HepG2 (cell line): ENCODE measurements at regions not wholly inside any gene's neighbourhood (a gene's known extent, or its start where the extent isn't known, plus 50 kb on each side); places are given as distances from the start of the nearest gene placed in this dataset.

Experiments
- ARNT2 ChIP-seq: sonication (generic); formaldehyde crosslinking; IDR thresholded peaks from 2 replicates; pipeline ENCODE4 v1.8.0; 2022; ENCODE audit warnings: mild to moderate bottlenecking, low read depth, missing genetic modification reagents, moderate library complexity
- CSRNP1 ChIP-seq: sonication (generic); formaldehyde crosslinking; IDR thresholded peaks from 2 replicates; pipeline ENCODE4 v1.8.1; 2023; ENCODE audit warnings: mild to moderate bottlenecking, missing genetic modification reagents
- FOXP4 ChIP-seq: sonication (generic); formaldehyde crosslinking; IDR thresholded peaks from 2 replicates; pipeline ENCODE4 v1.4.0; 2020; ENCODE audit warnings: missing genetic modification reagents
- HDAC6 ChIP-seq: fragments of 200-600 bp; sonication (generic); IDR thresholded peaks from 2 replicates; pipeline ENCODE4 v1.7.0; 2017; ENCODE audit warnings: mild to moderate bottlenecking, antibody characterized with exemption, low read length, low read depth
- JDP2 ChIP-seq: sonication (generic); formaldehyde crosslinking; IDR thresholded peaks from 2 replicates; pipeline ENCODE4 v1.8.1; 2022; ENCODE audit warnings: missing genetic modification reagents, borderline replicate concordance
- KDM3A ChIP-seq: IDR thresholded peaks from 2 replicates; pipeline ENCODE4 v1.6.1; 2018; ENCODE audit warnings: low read depth, missing compliant biosample characterization
- LRRFIP1 ChIP-seq: sonication (generic); formaldehyde crosslinking; conservative IDR thresholded peaks from 2 replicates; pipeline ENCODE4 v1.4.0; 2020; ENCODE audit warnings: missing genetic modification reagents
- NR2F1 ChIP-seq, 2 experiments: fragments of 450-650 bp in 1 of 2; formaldehyde crosslinking in 1 of 2; IDR thresholded peaks; 2 replicates each; pipeline versions ENCODE4 v1.5.0 to v1.6.1; 2016 to 2020; ENCODE audit warnings: mild to moderate bottlenecking in 1 of 2, missing compliant biosample characterization in 1 of 2, missing genetic modification reagents in 1 of 2, moderate library complexity in 1 of 2
- NR2F6 ChIP-seq, 2 experiments: IDR thresholded peaks; 2 replicates each; pipeline ENCODE4 v1.6.1; 2016; ENCODE audit warnings: antibody characterized with exemption in 1 of 2, mild to moderate bottlenecking in 1 of 2
- PCBP1 ChIP-seq: fragments of 200-400 bp; formaldehyde crosslinking; IDR thresholded peaks from 2 replicates; pipeline ENCODE4 v1.6.1; 2017; ENCODE audit warnings: mild to moderate bottlenecking, low read depth, low read length, borderline replicate concordance
- RARG ChIP-seq: sonication (generic); formaldehyde crosslinking; IDR thresholded peaks from 2 replicates; pipeline ENCODE4 v1.4.0; 2020; ENCODE audit warnings: low read depth, mild to moderate bottlenecking, missing genetic modification reagents
- SNAPC5 ChIP-seq: sonication (generic); formaldehyde crosslinking; IDR thresholded peaks from 2 replicates; pipeline ENCODE4 v1.8.1; 2023; ENCODE audit warnings: mild to moderate bottlenecking, missing genetic modification reagents, borderline replicate concordance
- TBL1XR1 ChIP-seq: fragments of 150-350 bp; IDR thresholded peaks from 2 replicates; pipeline ENCODE4 v1.6.1; 2014; ENCODE audit warnings: borderline replicate concordance, low read length; ENCODE audit not compliant: partially characterized antibody
- YEATS2 ChIP-seq: sonication (generic); formaldehyde crosslinking; IDR thresholded peaks from 2 replicates; pipeline ENCODE4 v1.4.0; 2020; ENCODE audit warnings: missing genetic modification reagents, borderline replicate concordance
- ZBTB49 ChIP-seq: sonication (generic); formaldehyde crosslinking; IDR thresholded peaks from 2 replicates; pipeline ENCODE4 v1.4.0; 2020; ENCODE audit warnings: missing genetic modification reagents, borderline replicate concordance
- ZFP36L1 ChIP-seq: sonication (generic); formaldehyde crosslinking; IDR thresholded peaks from 2 replicates; pipeline ENCODE4 v1.8.0; 2022; ENCODE audit warnings: mild to moderate bottlenecking, missing genetic modification reagents, moderate library complexity
- ZNF235 ChIP-seq: sonication (generic); formaldehyde crosslinking; IDR thresholded peaks from 2 replicates; pipeline ENCODE4 v1.8.1; 2023; ENCODE audit warnings: mild to moderate bottlenecking, missing genetic modification reagents, borderline replicate concordance
- ZNF24 ChIP-seq: fragments of 450-650 bp; IDR thresholded peaks from 2 replicates; pipeline ENCODE4 v1.6.1; 2017; ENCODE audit warnings: antibody characterized with exemption, mild to moderate bottlenecking

GRCh38 chr6:63514488-63515173 lies 57.6 kb upstream of the LOC128125822 start (continued):
- TF ChIP-seq LRRFIP1 (CRISPR knock-in tag) (no peak), SNAPC5 (CRISPR knock-in tag) (0 out of 2 replicates have a peak, but pooled peaks have one; percentile 53), YEATS2 (CRISPR knock-in tag) (0 out of 2 replicates have a peak, but pooled peaks have one; percentile 17), ZNF235 (no peak), NR2F1 (CRISPR knock-in tag; IDR thresholded peaks at IDR 0.05) (peak; percentile 88 to 95), JDP2 (no peak; the same call in 1 of the 2 replicates), KDM3A (CRISPR knock-in tag) (peak; percentile 2), HDAC6 (no peak), ZNF24 (no peak), RARG (no peak), ZBTB49 (CRISPR knock-in tag) (no peak), TBL1XR1 (peak; percentile 71), ARNT2 (CRISPR knock-in tag) (peak; percentile 48; the same call in 1 of the 2 replicates), FOXP4 (CRISPR knock-in tag) (peak; percentile 94), ZFP36L1 (CRISPR knock-in tag) (0 out of 2 replicates have a peak, but pooled peaks have one; percentile 24), PCBP1 (no peak), NR2F6 (IDR thresholded peaks at IDR 0.05) (peak; percentile 94), NR2F6 (CRISPR knock-in tag; IDR thresholded peaks at IDR 0.05) (peak; percentile 95), CSRNP1 (CRISPR knock-in tag) (0 out of 2 replicates have a peak, but pooled peaks have one; percentile 25)
